Endothelial cell of umbilical vein (primary cell): ENCODE measurements at regions not wholly inside any gene's neighbourhood (a gene's known extent, or its start where the extent isn't known, plus 50 kb on each side); places are given as distances from the start of the nearest gene placed in this dataset.

Source experiments
- BruUV-seq: library from RNA; stranded (reverse); fragments of 400-500 nt; replicated peaks from 2 replicates; lab custom pipeline; 2021; lab: Mats Ljungman, UMichigan
- CTCF ChIA-PET: fragments of 300-600, 350-600 bp; sonication (Branson Sonifier 250); formaldehyde crosslinking; loops from one replicate; lab custom pipeline; 2021; ENCODE audit warnings: antibody characterized with exemption, inconsistent platforms; lab: Charles Lee
- POLR2A ChIA-PET: fragments of 300-600, 350-600 bp; sonication (Branson Sonifier 250); formaldehyde crosslinking; loops from one replicate; lab custom pipeline; 2021; ENCODE audit warnings: antibody characterized with exemption, inconsistent platforms; lab: Charles Lee
- DNase-seq: peaks from one replicate; pipeline ENCODE4 v3.0.0-alpha.2; 2011; ENCODE audit warnings: low read depth, low spot score
- FAIRE-seq: peaks from 2 replicates; lab custom pipeline; 2011; peaks lifted over from hg19 to GRCh38; lab: Jason Lieb, UNC
- H2AFZ ChIP-seq: 2 replicates; pipeline ENCODE4 v1.6.0; 2012; ENCODE audit warnings: low read depth, low read length, control low read depth, inconsistent platforms
- H3K27ac ChIP-seq: 2 replicates; pipeline ENCODE4 v1.5.1; 2011; ENCODE audit warnings: low read depth, mild to moderate bottlenecking, control low read depth, low read length, moderate library complexity; ENCODE audit not compliant: insufficient read depth
- H3K27me3 ChIP-seq, 2 experiments: 2 replicates each; pipeline versions ENCODE4 v1.6.0 to v1.6.1; 2011; ENCODE audit warnings: low read length in 2 of 2, mixed read lengths in 1 of 2; ENCODE audit not compliant: control insufficient read depth in 2 of 2, insufficient read depth in 2 of 2
- H3K36me3 ChIP-seq, 2 experiments: 2 replicates in 1 of 2; 3 replicates in 1 of 2; pipeline ENCODE4 v1.5.1; 2011; ENCODE audit warnings: low read length in 2 of 2, mild to moderate bottlenecking in 1 of 2, moderate library complexity in 1 of 2; ENCODE audit not compliant: control insufficient read depth in 2 of 2, insufficient read depth in 2 of 2; ENCODE audit errors: extremely low read depth in 1 of 2
- H3K4me1 ChIP-seq: 3 replicates; pipeline ENCODE4 v1.5.1; 2011; ENCODE audit warnings: mild to moderate bottlenecking, low read length; ENCODE audit not compliant: control insufficient read depth, insufficient read depth; ENCODE audit errors: extremely low read depth
- H3K4me2 ChIP-seq: 2 replicates; pipeline ENCODE4 v1.6.1; 2011; ENCODE audit warnings: low read length, control low read depth, mixed read lengths; ENCODE audit not compliant: insufficient read depth
- H3K4me3 ChIP-seq, 3 experiments: fragments of 200-600 bp in 1 of 3; sonication (generic), shearing (Covaris generic) in 1 of 3; replicated peaks in 1 of 3; 2 replicates each; pipeline ENCODE4 v1.5.1; 2011 to 2016; ENCODE audit warnings: control low read depth in 3 of 3, low read length in 3 of 3, mild to moderate bottlenecking in 2 of 3, inconsistent platforms in 1 of 3, low read depth in 1 of 3, moderate library complexity in 1 of 3; ENCODE audit not compliant: insufficient read depth in 1 of 3
- H3K79me2 ChIP-seq: 2 replicates; pipeline ENCODE4 v1.6.0; 2012; ENCODE audit warnings: low read length, inconsistent platforms; ENCODE audit not compliant: control insufficient read depth, insufficient read depth
- H3K9ac ChIP-seq: replicated peaks from 2 replicates; pipeline ENCODE3; 2011; ENCODE audit warnings: low read length, control low read depth; ENCODE audit not compliant: insufficient read depth; ENCODE audit errors: extremely low read depth
- H3K9me1 ChIP-seq: replicated peaks from 3 replicates; pipeline ENCODE4 v1.6.0; 2011; ENCODE audit warnings: mild to moderate bottlenecking, low read length; ENCODE audit not compliant: control insufficient read depth, insufficient read depth; ENCODE audit errors: extremely low read depth
- H3K9me3 ChIP-seq: replicated peaks from 2 replicates; pipeline ENCODE4 v1.5.1; 2012; ENCODE audit warnings: low read length, inconsistent platforms; ENCODE audit not compliant: control insufficient read depth, insufficient read depth
- H4K20me1 ChIP-seq: replicated peaks from 2 replicates; pipeline ENCODE3; 2011; ENCODE audit warnings: mild to moderate bottlenecking, low read length; ENCODE audit not compliant: control insufficient read depth, insufficient read depth; ENCODE audit errors: extremely low read depth
- EZH2 ChIP-seq: IDR thresholded peaks from 2 replicates; pipeline ENCODE4 v1.6.1; 2012; ENCODE audit warnings: borderline replicate concordance, low read depth, mild to moderate bottlenecking, moderate library complexity, low read length, inconsistent platforms; ENCODE audit not compliant: severe bottlenecking
- FOS ChIP-seq: IDR thresholded peaks from 2 replicates; pipeline ENCODE4 v1.6.1; 2011; ENCODE audit warnings: mild to moderate bottlenecking, low read length, moderate library complexity, borderline replicate concordance; ENCODE audit not compliant: insufficient read depth
- GATA2 ChIP-seq: IDR thresholded peaks from 2 replicates; pipeline ENCODE4 v1.7.0; 2011; ENCODE audit warnings: low read depth, mild to moderate bottlenecking, moderate library complexity, mixed read lengths, low read length; ENCODE audit not compliant: insufficient read length, insufficient read depth
- JUN ChIP-seq: IDR thresholded peaks from 2 replicates; pipeline ENCODE4 v1.6.1; 2011; ENCODE audit warnings: borderline replicate concordance, low read depth; ENCODE audit not compliant: insufficient read length, insufficient read depth
- MYC ChIP-seq: IDR thresholded peaks from one replicate; pipeline ENCODE4 v1.6.1; 2011; ENCODE audit warnings: mild to moderate bottlenecking, low read depth, low read length
- POLR2A ChIP-seq: IDR thresholded peaks from 2 replicates; pipeline ENCODE4 v1.6.1; 2012; ENCODE audit warnings: low read depth, mild to moderate bottlenecking, control low read depth, low read length
- POLR2AphosphoS5 ChIP-seq: IDR thresholded peaks from 2 replicates; pipeline ENCODE4 v1.6.1; 2012; ENCODE audit warnings: low read depth, mild to moderate bottlenecking, control low read depth, low read length, moderate library complexity; ENCODE audit not compliant: insufficient read depth
- dilution Hi-C: fragments of 300-500 bp; cut with MboI; formaldehyde crosslinking; loops from one replicate; pipeline ENCODE4 v1.15.0; 2019; ENCODE audit warnings: low sequenced_read_pairs; ENCODE audit not compliant: extremely low pct_ligation_motif_present
- intact Hi-C: fragments of 100-400 bp; cut with micrococcal nuclease; formaldehyde crosslinking; loops from one replicate; pipeline ENCODE4 v1.10.0; 2022
- TF ChIP-seq, protein P1 (sequence below), 2 donors: IDR thresholded peaks; 1 replicate in 1 of 2; 2 replicates in 1 of 2; pipeline ENCODE4 v1.5.1; 2011; ENCODE audit warnings: low read length in 2 of 2, mild to moderate bottlenecking in 2 of 2, moderate library complexity in 2 of 2, control low read depth in 1 of 2, inconsistent platforms in 1 of 2, low read depth in 1 of 2; ENCODE audit not compliant: insufficient read depth in 1 of 2; ENCODE audit errors: extremely low read depth in 1 of 2
- TF ChIP-seq, protein P2 (sequence below): IDR thresholded peaks from 2 replicates; pipeline ENCODE4 v1.6.1; 2011; ENCODE audit not compliant: insufficient read depth, insufficient read length

DNA sequence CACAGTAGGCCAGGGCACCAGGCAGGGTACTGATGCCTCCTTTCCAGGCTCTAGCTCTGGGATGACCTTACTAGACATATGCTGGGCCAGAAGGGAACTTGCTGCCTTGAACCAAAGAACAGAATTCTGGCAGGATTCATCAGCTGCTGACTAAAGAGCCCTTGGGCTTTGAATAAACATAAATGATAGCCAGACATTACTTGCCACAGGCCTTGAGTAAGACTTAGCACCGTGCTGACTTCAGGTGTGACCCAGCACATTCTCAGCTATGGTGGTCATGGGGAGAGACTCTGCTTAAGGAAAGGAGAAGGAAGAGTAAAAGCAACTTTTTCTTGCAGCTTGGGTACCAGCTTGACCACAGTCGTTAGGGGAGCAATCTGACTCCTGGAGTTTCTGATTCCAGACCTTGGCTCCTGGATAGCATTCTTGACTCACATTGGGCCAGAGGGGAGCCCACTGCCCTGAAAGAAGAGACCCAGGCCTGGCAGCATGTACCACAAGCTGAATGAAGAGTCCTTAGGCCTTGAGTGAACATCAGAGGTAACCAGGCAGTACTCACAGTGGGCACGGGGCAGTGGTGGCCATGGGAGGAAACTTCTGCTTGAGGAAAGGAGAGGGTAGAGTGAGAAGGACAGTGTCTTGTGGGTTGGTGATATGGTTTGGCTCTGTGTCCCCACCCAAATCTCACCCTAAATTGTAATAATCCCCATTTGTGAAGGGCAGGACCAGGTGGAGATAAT, 926.1 kb upstream of the SORCS1 start:
- BruUV-seq: no TSS peak
- no peaks in the 10 kb centered on the region for H3K36me3 ChIP-seq
- no peak overlapping the region for H3K27ac ChIP-seq
- H3K4me2 ChIP-seq: no peak overlapping the region
- ChIA-PET POLR2A (no interaction called here), CTCF (interaction anchor here (1.3 kb wide), 1 partner anchor 9 kb away, joined by 4 read pairs; no protein-coding TSS in a partner anchor)
- TF ChIP-seq, protein P1, sequence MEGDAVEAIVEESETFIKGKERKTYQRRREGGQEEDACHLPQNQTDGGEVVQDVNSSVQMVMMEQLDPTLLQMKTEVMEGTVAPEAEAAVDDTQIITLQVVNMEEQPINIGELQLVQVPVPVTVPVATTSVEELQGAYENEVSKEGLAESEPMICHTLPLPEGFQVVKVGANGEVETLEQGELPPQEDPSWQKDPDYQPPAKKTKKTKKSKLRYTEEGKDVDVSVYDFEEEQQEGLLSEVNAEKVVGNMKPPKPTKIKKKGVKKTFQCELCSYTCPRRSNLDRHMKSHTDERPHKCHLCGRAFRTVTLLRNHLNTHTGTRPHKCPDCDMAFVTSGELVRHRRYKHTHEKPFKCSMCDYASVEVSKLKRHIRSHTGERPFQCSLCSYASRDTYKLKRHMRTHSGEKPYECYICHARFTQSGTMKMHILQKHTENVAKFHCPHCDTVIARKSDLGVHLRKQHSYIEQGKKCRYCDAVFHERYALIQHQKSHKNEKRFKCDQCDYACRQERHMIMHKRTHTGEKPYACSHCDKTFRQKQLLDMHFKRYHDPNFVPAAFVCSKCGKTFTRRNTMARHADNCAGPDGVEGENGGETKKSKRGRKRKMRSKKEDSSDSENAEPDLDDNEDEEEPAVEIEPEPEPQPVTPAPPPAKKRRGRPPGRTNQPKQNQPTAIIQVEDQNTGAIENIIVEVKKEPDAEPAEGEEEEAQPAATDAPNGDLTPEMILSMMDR (IDR thresholded peaks at IDR 0.05; ENCODE audit: extremely low read depth in 1 of 2, insufficient read depth in 1 of 2, low read depth in 1 of 2, low read length in 2 of 2): no peak
- TF ChIP-seq FOS (no peak), POLR2AphosphoS5 (no peak), POLR2A (no peak), EZH2 (no peak), JUN (no peak), GATA2 (no peak), MYC (no peak)
- TF ChIP-seq, protein P2, sequence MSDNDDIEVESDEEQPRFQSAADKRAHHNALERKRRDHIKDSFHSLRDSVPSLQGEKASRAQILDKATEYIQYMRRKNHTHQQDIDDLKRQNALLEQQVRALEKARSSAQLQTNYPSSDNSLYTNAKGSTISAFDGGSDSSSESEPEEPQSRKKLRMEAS: no peak
- FAIRE-seq (no peak), DNase-seq (no peak)
- H3K9ac ChIP-seq: no peak overlapping the region
- H2AFZ ChIP-seq: no peak overlapping the region
- H3K27me3 ChIP-seq: no peaks in the 10 kb centered on the region
- H3K79me2 ChIP-seq: no peaks in the 10 kb centered on the region
- H3K9me1 ChIP-seq: no peaks in the 10 kb centered on the region
- H3K9me3 ChIP-seq: no peaks in the 10 kb centered on the region
- intact Hi-C loops (no loop called here), dilution Hi-C loops (no loop called here)
- H4K20me1 ChIP-seq: no peaks in the 10 kb centered on the region
- no peaks in the 10 kb centered on the region for H3K4me1 ChIP-seq
- H3K4me3 ChIP-seq: no peak overlapping the region
